Renal cortex interstitium (tissue), 11 donors: ENCODE measurements at regions not wholly inside any gene's neighbourhood (a gene's known extent, or its start where the extent isn't known, plus 50 kb on each side); places are given as distances from the start of the nearest gene placed in this dataset.

Experiments used
- DNase-seq, 11 donors: peaks; one replicate each; pipeline ENCODE4 v3.0.0-alpha.2; 2013; ENCODE audit warnings: low read depth in 9 of 11, low spot score in 4 of 11; ENCODE audit errors: extremely low read depth in 1 of 11

- no peak for DNase-seq
Measured at GRCh38 chr15:29319823-29320222, 50.2 kb upstream of the NSMCE3 start.
